NT2/D1 (cell line): ENCODE measurements at regions not wholly inside any gene's neighbourhood (a gene's known extent, or its start where the extent isn't known, plus 50 kb on each side); places are given as distances from the start of the nearest gene placed in this dataset.

Experiments used
- SUZ12 ChIP-seq: IDR thresholded peaks from 2 replicates; pipeline ENCODE4 v1.6.1; 2011; ENCODE audit not compliant: insufficient read length, insufficient read depth; ENCODE audit errors: extremely low read depth
- YY1 ChIP-seq: IDR thresholded peaks from 2 replicates; pipeline ENCODE4 v1.6.1; 2011; ENCODE audit not compliant: insufficient read length, insufficient read depth
- ZNF274 ChIP-seq: IDR thresholded peaks from 2 replicates; pipeline ENCODE4 v1.6.1; 2011; ENCODE audit warnings: mild to moderate bottlenecking, low read depth, low read length

DNA sequence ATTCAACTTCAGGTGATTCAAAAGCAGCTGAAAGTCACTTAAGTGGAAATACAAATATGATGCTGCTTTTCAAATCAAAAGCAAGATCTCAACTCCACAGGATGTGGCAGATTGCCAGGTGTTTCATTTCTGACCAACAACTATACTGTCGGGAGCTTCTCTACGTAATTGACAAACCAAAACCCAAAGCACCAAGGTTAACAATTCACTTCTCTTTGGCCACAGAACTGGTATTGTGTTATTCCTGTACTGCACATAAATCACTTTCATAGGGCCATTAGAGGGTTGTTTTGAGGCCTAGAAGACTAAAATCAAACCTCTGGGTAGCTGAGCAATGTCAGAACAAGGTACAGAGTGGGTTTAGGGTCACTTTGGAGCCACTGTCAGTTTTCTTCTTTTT lies 169.7 kb downstream of the HAO1 start:
- TF ChIP-seq YY1 = no peak
- TF ChIP-seq SUZ12 = no peak
- no peak for TF ChIP-seq ZNF274
